ENCODE measurements at regions not wholly inside any gene's neighbourhood (a gene's known extent, or its start where the extent isn't known, plus 50 kb on each side); places are given as distances from the start of the nearest gene placed in this dataset.

GRCh38 chr12:83739607-83740006 lies 1052.9 kb downstream of the TMTC2 start:
- TF ChIP-seq POLR2A (IDR thresholded peaks at IDR 0.05) (no peak), CTCF (IDR thresholded peaks at IDR 0.05) (no peak)
